GM12878 (cell line): ENCODE measurements at regions not wholly inside any gene's neighbourhood (a gene's known extent, or its start where the extent isn't known, plus 50 kb on each side); places are given as distances from the start of the nearest gene placed in this dataset.

ENCODE experiments used
- ATAC-seq: fragments of 200-7000 bp; cut with Tn5 transposase; 3 replicates; pipeline ENCODE4 v1.9.1; 2020; ENCODE audit warnings: mild to moderate bottlenecking, moderate library complexity
- BruUV-seq: library from RNA; stranded (reverse); fragments of 400-500 nt; replicated peaks from 2 replicates; lab custom pipeline; 2021; lab: Mats Ljungman, UMichigan
- CTCF ChIA-PET: fragments of 300-600 bp; sonication (Branson Sonifier 250); formaldehyde crosslinking; extraction: SDS; loops from one replicate; lab custom pipeline; 2021; ENCODE audit warnings: inconsistent platforms; lab: Yijun Ruan, JAX
- POLR2A ChIA-PET: fragments of 350-600 bp; formaldehyde crosslinking; extraction: SDS; loops from one replicate; lab custom pipeline; 2021; ENCODE audit warnings: inconsistent platforms; lab: Charles Lee
- RAD21 ChIA-PET: fragments of 300-600 bp; sonication (Branson Sonifier 250); formaldehyde crosslinking; loops from one replicate; lab custom pipeline; 2023; ENCODE audit warnings: antibody characterized with exemption; ENCODE audit not compliant: unreplicated experiment; lab: Charles Lee
- SMC1A ChIA-PET: fragments of 300-600 bp; sonication (Branson Sonifier 250); formaldehyde crosslinking; loops from one replicate; lab custom pipeline; 2023; ENCODE audit not compliant: unreplicated experiment, uncharacterized antibody; lab: Charles Lee
- DNase-seq: peaks from one replicate; pipeline ENCODE4 v3.0.0-alpha.2; 2011; ENCODE audit warnings: low read depth, low spot score
- FAIRE-seq: peaks from 3 replicates; lab custom pipeline; 2011; peaks lifted over from hg19 to GRCh38; lab: Jason Lieb, UNC
- H2AFZ ChIP-seq: 2 replicates; pipeline ENCODE4 v1.6.0; 2011; ENCODE audit warnings: low read depth, low read length, control low read depth; ENCODE audit not compliant: control insufficient read depth
- H3K27ac ChIP-seq: 2 replicates; pipeline ENCODE4 v1.5.1; 2011; ENCODE audit warnings: control low read depth; ENCODE audit not compliant: control insufficient read depth, insufficient read depth
- H3K27me3 ChIP-seq, 2 experiments: replicated peaks in 1 of 2; 2 replicates each; pipeline versions ENCODE4 v1.6.0 to v1.6.1; 2011; ENCODE audit warnings: low read length in 1 of 2; ENCODE audit not compliant: control insufficient read depth in 2 of 2, insufficient read depth in 2 of 2
- H3K36me3 ChIP-seq, 2 experiments: 2 replicates each; pipeline ENCODE4 v1.5.1; 2011; ENCODE audit warnings: low read length in 1 of 2; ENCODE audit not compliant: control insufficient read depth in 2 of 2, insufficient read depth in 2 of 2
- H3K4me1 ChIP-seq: 2 replicates; pipeline ENCODE4 v1.6.1; 2011; ENCODE audit warnings: mild to moderate bottlenecking, low read length, moderate library complexity, mixed read lengths; ENCODE audit not compliant: control insufficient read depth, insufficient read depth
- H3K4me2 ChIP-seq: 2 replicates; pipeline ENCODE4 v1.6.0; 2011; ENCODE audit warnings: control low read depth; ENCODE audit not compliant: control insufficient read depth, insufficient read depth
- H3K4me3 ChIP-seq: fragments of 200-600 bp; sonication (generic); 2 replicates; pipeline ENCODE4 v1.5.1; 2016
- H3K79me2 ChIP-seq: 2 replicates; pipeline ENCODE4 v1.6.0; 2011; ENCODE audit warnings: low read length; ENCODE audit not compliant: control insufficient read depth, insufficient read depth
- H3K9ac ChIP-seq: 2 replicates; pipeline ENCODE4 v1.8.0; 2011; ENCODE audit warnings: low read length, control low read depth, mixed read lengths; ENCODE audit not compliant: control insufficient read depth, insufficient read depth
- H3K9me3 ChIP-seq: replicated peaks from 3 replicates; pipeline ENCODE4 v1.5.1; 2011; ENCODE audit warnings: mild to moderate bottlenecking, low read length; ENCODE audit not compliant: control insufficient read depth, insufficient read depth
- H4K20me1 ChIP-seq: 2 replicates; pipeline ENCODE4 v1.6.0; 2011; ENCODE audit not compliant: control insufficient read depth, insufficient read depth
- ATF3 ChIP-seq: IDR thresholded peaks from 2 replicates; pipeline ENCODE4 v1.6.1; 2011; ENCODE audit warnings: low read depth, mild to moderate bottlenecking, low read length, moderate library complexity, borderline replicate concordance; ENCODE audit errors: extremely low read depth
- BCL11A ChIP-seq: IDR thresholded peaks from 2 replicates; pipeline ENCODE4 v1.6.1; 2011; ENCODE audit warnings: low read depth, low read length
- EP300 ChIP-seq, 2 experiments: fragments of 150-350 bp in 1 of 2; IDR thresholded peaks; 2 replicates each; pipeline ENCODE4 v1.6.1; 2011 to 2012; ENCODE audit warnings: low read depth in 2 of 2, low read length in 2 of 2, borderline replicate concordance in 1 of 2, improper control_type of control experiment in 1 of 2, inconsistent platforms in 1 of 2; ENCODE audit not compliant: control insufficient read depth in 1 of 2
- IKZF1 ChIP-seq: fragments of 450-650 bp; conservative IDR thresholded peaks from 2 replicates; pipeline ENCODE4 v1.6.1; 2017; ENCODE audit warnings: antibody characterized with exemption, mild to moderate bottlenecking
- IKZF2 ChIP-seq, 2 experiments: fragments of 450-650 bp; IDR thresholded peaks; 2 replicates each; pipeline ENCODE4 v1.6.1; 2017; ENCODE audit warnings: mild to moderate bottlenecking in 2 of 2, moderate library complexity in 2 of 2
- IRF4 ChIP-seq: IDR thresholded peaks from 2 replicates; pipeline ENCODE4 v1.6.1; 2011; ENCODE audit warnings: low read depth, low read length
- JUNB ChIP-seq: IDR thresholded peaks from 2 replicates; pipeline ENCODE4 v1.6.1; 2016; ENCODE audit warnings: antibody characterized with exemption, mild to moderate bottlenecking
- JUND ChIP-seq: IDR thresholded peaks from 2 replicates; pipeline ENCODE4 v1.6.1; 2012; ENCODE audit warnings: low read depth, mild to moderate bottlenecking, low read length, improper control_type of control experiment, moderate library complexity
- POU2F2 ChIP-seq: IDR thresholded peaks from 3 replicates; pipeline ENCODE4 v1.6.1; 2011; ENCODE audit warnings: low read depth, mild to moderate bottlenecking, low read length, borderline replicate concordance
- SPI1 ChIP-seq: IDR thresholded peaks from 2 replicates; pipeline ENCODE4 v1.6.1; 2011; ENCODE audit warnings: low read depth, mild to moderate bottlenecking, low read length, moderate library complexity, borderline replicate concordance; ENCODE audit not compliant: insufficient read depth
- YY1 ChIP-seq: IDR thresholded peaks from 2 replicates; pipeline ENCODE4 v1.6.1; 2011; ENCODE audit warnings: low read depth, mild to moderate bottlenecking, low read length
- ZNF24 ChIP-seq: fragments of 450-650 bp; IDR thresholded peaks from 2 replicates; pipeline ENCODE4 v1.6.1; 2017; ENCODE audit warnings: antibody characterized with exemption, mild to moderate bottlenecking
- WGBS: methylation state at CpG from one replicate; pipeline ENCODE4 v1.1.6; 2016; ENCODE audit warnings: low lambda C conversion rate; ENCODE audit not compliant: insufficient replicate concordance, insufficient coverage; ENCODE audit errors: missing lambda C conversion rate; 5-methylcytosine and 5-hydroxymethylcytosine counted together
- in situ Hi-C: fragments of 300-500 bp; cut with MboI; formaldehyde crosslinking; loops from 9 replicates; pipeline ENCODE4 v1.14.3; 2018; ENCODE audit warnings: mixed read lengths
- intact Hi-C: fragments of 100-400 bp; cut with micrococcal nuclease; formaldehyde crosslinking; loops from one replicate; pipeline ENCODE4 v1.14.2; 2022; ENCODE audit not compliant: unreplicated experiment
- TF ChIP-seq, protein P1 (sequence below): fragments of 450-650 bp; IDR thresholded peaks from 2 replicates; pipeline ENCODE4 v1.6.1; 2017; ENCODE audit warnings: antibody characterized with exemption, mild to moderate bottlenecking, moderate library complexity

GRCh38 chr9:107112707-107113243, 170.3 kb upstream of the RAD23B start:
- TF ChIP-seq ZNF24 (peak; percentile 93), JUND (no peak), POU2F2 (peak; percentile 61; the same call in 1 of the 3 replicates), IKZF1 (peak; percentile 52; the same call in 1 of the 2 replicates), JUNB (no peak), ATF3 (no peak), IKZF2 (IDR thresholded peaks at IDR 0.05) (peak; percentile 55 to 65; a peak in 2 of 4 replicates), YY1 (0 out of 2 replicates have a peak, but pooled peaks have one; percentile 28), SPI1 (peak; percentile 94), BCL11A (peak; percentile 59; the same call in 1 of the 2 replicates), EP300 (IDR thresholded peaks at IDR 0.05; ENCODE audit: borderline replicate concordance in 1 of 2, control insufficient read depth in 1 of 2, low read depth in 2 of 2, low read length in 2 of 2) (0 out of 4 replicates have a peak, but pooled peaks of 1 of the 2 experiments have one; percentile 27), IRF4 (0 out of 2 replicates have a peak, but pooled peaks have one; percentile 30)
- TF ChIP-seq, protein P1, sequence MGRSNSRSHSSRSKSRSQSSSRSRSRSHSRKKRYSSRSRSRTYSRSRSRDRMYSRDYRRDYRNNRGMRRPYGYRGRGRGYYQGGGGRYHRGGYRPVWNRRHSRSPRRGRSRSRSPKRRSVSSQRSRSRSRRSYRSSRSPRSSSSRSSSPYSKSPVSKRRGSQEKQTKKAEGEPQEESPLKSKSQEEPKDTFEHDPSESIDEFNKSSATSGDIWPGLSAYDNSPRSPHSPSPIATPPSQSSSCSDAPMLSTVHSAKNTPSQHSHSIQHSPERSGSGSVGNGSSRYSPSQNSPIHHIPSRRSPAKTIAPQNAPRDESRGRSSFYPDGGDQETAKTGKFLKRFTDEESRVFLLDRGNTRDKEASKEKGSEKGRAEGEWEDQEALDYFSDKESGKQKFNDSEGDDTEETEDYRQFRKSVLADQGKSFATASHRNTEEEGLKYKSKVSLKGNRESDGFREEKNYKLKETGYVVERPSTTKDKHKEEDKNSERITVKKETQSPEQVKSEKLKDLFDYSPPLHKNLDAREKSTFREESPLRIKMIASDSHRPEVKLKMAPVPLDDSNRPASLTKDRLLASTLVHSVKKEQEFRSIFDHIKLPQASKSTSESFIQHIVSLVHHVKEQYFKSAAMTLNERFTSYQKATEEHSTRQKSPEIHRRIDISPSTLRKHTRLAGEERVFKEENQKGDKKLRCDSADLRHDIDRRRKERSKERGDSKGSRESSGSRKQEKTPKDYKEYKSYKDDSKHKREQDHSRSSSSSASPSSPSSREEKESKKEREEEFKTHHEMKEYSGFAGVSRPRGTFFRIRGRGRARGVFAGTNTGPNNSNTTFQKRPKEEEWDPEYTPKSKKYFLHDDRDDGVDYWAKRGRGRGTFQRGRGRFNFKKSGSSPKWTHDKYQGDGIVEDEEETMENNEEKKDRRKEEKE: no peak
- DNase-seq (peak; percentile 27), FAIRE-seq (no peak), ATAC-seq (peak; percentile 96)
- no peak overlapping the region for H2AFZ ChIP-seq
- H3K27me3 ChIP-seq: no peaks in the 10 kb centered on the region; a peak in 1 of 4 replicates
- no peaks in the 10 kb centered on the region for H3K36me3 ChIP-seq
- H3K4me3 ChIP-seq: no peak overlapping the region
- H3K79me2 ChIP-seq: no peaks in the 10 kb centered on the region
- H4K20me1 ChIP-seq: no peaks in the 10 kb centered on the region
- no peaks in the 10 kb centered on the region for H3K9me3 ChIP-seq
- POLR2A ChIA-PET: interaction anchor here (0.7 kb wide), 1 partner anchor 69 kb away, joined by 3 read pairs; no protein-coding TSS in a partner anchor
- no TSS peak for BruUV-seq
- no peak overlapping the region; the same call in 1 of the 2 replicates for H3K27ac ChIP-seq
- 0% methylated on average over 1 of the region's 1 CpG for WGBS
- SMC1A ChIA-PET: no interaction called here
- in situ Hi-C loops (no loop called here), intact Hi-C loops (loop anchor here (1.0 kb wide), 1 partner anchor 74 kb away; no protein-coding TSS in a partner anchor)
- peak overlapping the region; percentile 27; the same call in 1 of the 2 replicates for H3K4me2 ChIP-seq
- peaks cover 14% of the 10 kb centered on the region for H3K4me1 ChIP-seq
- CTCF ChIA-PET: no interaction called here
- no peak overlapping the region for H3K9ac ChIP-seq
- RAD21 ChIA-PET: no interaction called here
